ENCODE measurements at regions not wholly inside any gene's neighbourhood (a gene's known extent, or its start where the extent isn't known, plus 50 kb on each side); places are given as distances from the start of the nearest gene placed in this dataset.

- TF ChIP-seq CTCF (IDR thresholded peaks at IDR 0.05; ENCODE audit: extremely low read depth, insufficient read depth, missing control alignments): no peak
- no peak for DNase-seq (ENCODE audit: low spot score)
- in situ Hi-C loops (cut with MboI; ENCODE audit: low pct_unique_long_range_greater_than_20kb, low sequenced_read_pairs, unreplicated experiment): no loop called here
Observed at GRCh38 chr3:178474526-178474925, 61.7 kb upstream of the KCNMB2 start.

- no peak for TF ChIP-seq CTCF (IDR thresholded peaks at IDR 0.05; ENCODE audit: extremely low read depth, insufficient read depth, missing control alignments)
- no peak for DNase-seq (ENCODE audit: low spot score)
- in situ Hi-C loops (cut with MboI; ENCODE audit: low pct_unique_long_range_greater_than_20kb, low sequenced_read_pairs, unreplicated experiment): no loop called here
Observed at GRCh38 chr3:178475062-178475461, 61.2 kb upstream of the KCNMB2 start.

DNA sequence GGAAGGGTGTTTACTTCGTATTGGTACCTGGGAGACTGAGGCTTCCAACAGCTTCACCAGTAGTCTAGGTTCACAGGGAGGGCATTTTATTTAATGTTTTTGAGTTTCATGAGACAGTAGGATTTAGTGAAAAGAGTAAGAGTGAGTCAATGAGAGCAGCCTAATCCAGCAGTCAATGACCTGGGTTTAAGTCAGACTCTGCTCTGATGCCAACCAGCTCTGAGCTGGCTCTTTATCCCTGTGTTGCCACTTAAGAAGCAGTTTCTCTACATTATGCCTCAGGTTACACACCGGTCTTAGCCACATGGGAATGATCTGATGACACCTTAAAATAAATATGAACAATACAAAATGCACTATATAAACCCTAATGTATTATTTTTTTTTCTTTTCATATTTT is 59.4 kb upstream of the KCNMB2 start:
- DNase-seq (ENCODE audit: low spot score): no peak
- no peak for TF ChIP-seq CTCF (IDR thresholded peaks at IDR 0.05; ENCODE audit: extremely low read depth, insufficient read depth, missing control alignments)
- in situ Hi-C loops (cut with MboI; ENCODE audit: low pct_unique_long_range_greater_than_20kb, low sequenced_read_pairs, unreplicated experiment): no loop called here

DNA sequence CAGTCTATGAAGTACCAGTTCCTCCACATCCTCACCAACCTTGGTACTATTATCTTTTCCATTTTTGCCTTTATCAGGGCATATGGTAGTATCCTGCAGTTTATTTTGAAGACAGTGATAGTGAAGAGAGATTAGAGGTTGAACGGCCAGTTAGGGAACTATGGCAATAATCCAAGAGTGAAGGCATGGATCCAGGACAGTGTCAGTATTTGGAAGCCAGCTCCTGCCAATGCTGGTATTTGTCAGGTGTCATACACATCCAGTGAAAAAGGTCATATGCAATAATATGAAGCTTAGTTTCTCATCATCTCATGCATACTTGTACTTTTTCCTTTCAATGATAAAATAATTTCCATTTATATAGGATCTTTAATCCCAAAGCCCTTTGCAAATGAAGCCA is 56.8 kb upstream of the KCNMB2 start:
- in situ Hi-C loops (cut with MboI; ENCODE audit: low pct_unique_long_range_greater_than_20kb, low sequenced_read_pairs, unreplicated experiment): no loop called here
- DNase-seq (ENCODE audit: low spot score): no peak
- TF ChIP-seq CTCF (IDR thresholded peaks at IDR 0.05; ENCODE audit: extremely low read depth, insufficient read depth, missing control alignments): no peak

DNA sequence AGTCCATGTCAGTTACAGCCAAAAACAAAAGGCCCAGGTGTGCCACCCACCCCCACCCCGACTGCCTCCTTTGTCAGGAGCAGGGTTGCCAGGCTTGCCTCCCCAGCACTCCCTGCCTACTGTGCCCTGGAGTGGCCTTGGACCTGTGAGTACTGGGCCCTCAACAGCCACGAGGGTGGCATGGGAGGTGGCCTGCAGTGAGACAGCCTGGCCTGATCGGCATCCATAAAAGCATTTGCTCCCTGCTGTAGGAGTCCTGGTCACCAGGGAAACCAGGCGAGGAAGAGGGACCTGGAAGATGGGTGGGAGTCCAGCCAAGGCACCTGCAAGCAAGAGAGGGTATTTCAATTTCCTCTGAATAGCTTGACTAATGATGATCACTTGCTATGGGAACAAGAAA is 56.4 kb upstream of the KCNMB2 start:
- in situ Hi-C loops (cut with MboI; ENCODE audit: low pct_unique_long_range_greater_than_20kb, low sequenced_read_pairs, unreplicated experiment): no loop called here
- no peak for TF ChIP-seq CTCF (IDR thresholded peaks at IDR 0.05; ENCODE audit: extremely low read depth, insufficient read depth, missing control alignments)
- no peak for DNase-seq (ENCODE audit: low spot score)

- no peak for TF ChIP-seq CTCF (IDR thresholded peaks at IDR 0.05; ENCODE audit: extremely low read depth, insufficient read depth, missing control alignments)
- DNase-seq (ENCODE audit: low spot score): no peak
- in situ Hi-C loops (cut with MboI; ENCODE audit: low pct_unique_long_range_greater_than_20kb, low sequenced_read_pairs, unreplicated experiment): no loop called here
Observed at GRCh38 chr3:178480274-178480673, 56.0 kb upstream of the KCNMB2 start.

DNA sequence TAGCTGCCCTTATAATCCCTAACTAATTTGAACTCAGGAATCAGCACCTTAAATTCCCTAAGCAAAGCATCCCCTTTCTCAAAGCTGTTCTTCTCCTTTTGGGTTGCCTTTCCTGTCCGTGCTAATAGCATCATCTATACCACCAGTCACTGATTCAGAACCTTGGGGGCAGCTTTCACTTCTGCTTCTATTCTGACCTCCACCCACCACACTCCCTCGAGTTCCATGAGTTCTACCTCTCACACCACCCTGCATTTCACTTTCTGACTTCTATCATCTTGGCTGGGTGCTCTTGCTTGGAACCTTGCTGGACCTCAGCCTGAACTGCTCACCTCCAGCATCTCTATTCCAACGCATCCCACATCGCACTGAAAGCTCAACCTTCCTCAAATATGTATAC is 55.4 kb upstream of the KCNMB2 start:
- DNase-seq (ENCODE audit: low spot score): peak; percentile 56
- in situ Hi-C loops (cut with MboI; ENCODE audit: low pct_unique_long_range_greater_than_20kb, low sequenced_read_pairs, unreplicated experiment): no loop called here
- TF ChIP-seq CTCF (IDR thresholded peaks at IDR 0.05; ENCODE audit: extremely low read depth, insufficient read depth, missing control alignments): no peak
